ENCODE measurements at regions not wholly inside any gene's neighbourhood (a gene's known extent, or its start where the extent isn't known, plus 50 kb on each side); places are given as distances from the start of the nearest gene placed in this dataset.
"Not testable (repeated sequence)": the region's sequence is repeated elsewhere in the genome, so short reads cannot be mapped to it uniquely, and the experiment has no call there.

- no peak for DNase-seq (ENCODE audit: low read depth)
Observed at GRCh38 chr17:82998637-82999036, 80.8 kb upstream of the METRNL start.

DNA sequence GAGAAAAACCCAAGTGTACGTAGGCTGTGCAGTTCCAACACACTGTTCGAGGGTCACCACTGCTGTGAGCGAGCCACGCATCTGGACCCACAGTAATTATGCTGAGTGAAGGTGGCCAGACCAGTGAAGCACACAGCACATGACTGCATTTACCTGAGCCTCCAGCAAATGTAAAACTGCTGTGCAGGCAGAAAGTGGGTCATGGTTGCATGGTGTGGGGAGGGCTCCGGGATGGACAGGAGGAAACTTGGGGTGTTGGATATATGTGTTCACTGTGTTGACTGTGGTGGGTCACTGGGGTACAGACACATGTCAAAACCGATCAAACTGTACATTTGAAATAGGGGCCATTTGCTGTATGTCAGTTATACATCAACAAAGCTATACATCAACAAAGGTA, 78.7 kb upstream of the METRNL start:
- DNase-seq (ENCODE audit: low read depth) = no peak

DNA sequence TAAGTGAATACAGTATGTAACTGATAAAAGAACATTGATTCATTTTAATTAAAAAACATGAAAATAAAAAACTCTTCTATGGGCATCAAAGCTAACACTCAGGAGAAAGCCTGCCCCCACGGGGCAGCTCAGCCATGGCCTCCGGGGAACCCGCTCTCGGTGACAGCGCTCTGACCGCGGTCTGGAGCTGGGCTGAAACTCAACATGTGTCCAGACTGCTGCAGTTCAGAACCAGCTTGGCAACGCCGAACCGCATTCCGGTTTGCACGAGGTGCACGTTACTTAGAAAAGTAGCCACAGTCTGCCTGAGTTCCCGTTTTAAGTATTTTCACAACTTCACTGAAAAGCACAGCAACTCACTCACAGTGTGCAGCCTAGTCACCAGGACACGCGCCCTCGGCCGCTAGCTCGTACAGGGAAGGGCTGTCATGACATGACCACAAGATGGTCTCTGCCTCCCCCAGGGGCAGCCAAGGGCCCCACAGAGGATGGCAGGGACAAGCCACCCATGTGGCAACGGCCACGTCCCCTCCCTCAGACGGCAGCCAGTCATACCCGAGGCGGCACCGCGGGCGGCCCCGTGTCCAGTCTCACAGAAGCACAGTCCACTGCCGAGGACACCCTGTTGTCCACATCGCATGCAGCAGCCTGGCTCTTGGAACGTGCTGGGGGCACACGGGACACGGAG, 77.1 kb upstream of the METRNL start:
- DNase-seq (ENCODE audit: low read depth) = no peak

- no peak for DNase-seq (ENCODE audit: low read depth)
Observed at GRCh38 chr17:83004791-83005380, 74.5 kb upstream of the METRNL start.

DNA sequence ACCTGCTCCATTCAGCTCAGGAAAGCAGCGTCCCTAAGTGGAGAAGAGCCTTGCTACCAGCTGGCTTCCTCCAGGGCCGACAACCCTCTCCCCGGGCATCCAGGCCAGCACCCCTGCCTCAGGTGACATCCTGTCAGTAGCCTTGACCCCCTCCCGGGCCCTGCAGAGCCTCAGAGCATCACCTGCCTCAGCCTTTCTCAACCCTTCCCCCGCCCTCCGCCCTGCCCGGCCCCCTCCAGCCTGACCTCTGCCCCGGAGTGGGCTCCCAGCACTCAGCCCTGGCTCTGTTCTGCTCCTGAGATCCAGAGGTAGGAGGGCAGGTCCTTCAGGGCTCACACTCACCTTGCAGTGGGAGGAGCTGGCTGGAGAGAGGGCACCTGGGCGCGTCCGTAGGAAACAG, 73.8 kb upstream of the METRNL start:
- DNase-seq (ENCODE audit: low read depth) = no peak

DNA sequence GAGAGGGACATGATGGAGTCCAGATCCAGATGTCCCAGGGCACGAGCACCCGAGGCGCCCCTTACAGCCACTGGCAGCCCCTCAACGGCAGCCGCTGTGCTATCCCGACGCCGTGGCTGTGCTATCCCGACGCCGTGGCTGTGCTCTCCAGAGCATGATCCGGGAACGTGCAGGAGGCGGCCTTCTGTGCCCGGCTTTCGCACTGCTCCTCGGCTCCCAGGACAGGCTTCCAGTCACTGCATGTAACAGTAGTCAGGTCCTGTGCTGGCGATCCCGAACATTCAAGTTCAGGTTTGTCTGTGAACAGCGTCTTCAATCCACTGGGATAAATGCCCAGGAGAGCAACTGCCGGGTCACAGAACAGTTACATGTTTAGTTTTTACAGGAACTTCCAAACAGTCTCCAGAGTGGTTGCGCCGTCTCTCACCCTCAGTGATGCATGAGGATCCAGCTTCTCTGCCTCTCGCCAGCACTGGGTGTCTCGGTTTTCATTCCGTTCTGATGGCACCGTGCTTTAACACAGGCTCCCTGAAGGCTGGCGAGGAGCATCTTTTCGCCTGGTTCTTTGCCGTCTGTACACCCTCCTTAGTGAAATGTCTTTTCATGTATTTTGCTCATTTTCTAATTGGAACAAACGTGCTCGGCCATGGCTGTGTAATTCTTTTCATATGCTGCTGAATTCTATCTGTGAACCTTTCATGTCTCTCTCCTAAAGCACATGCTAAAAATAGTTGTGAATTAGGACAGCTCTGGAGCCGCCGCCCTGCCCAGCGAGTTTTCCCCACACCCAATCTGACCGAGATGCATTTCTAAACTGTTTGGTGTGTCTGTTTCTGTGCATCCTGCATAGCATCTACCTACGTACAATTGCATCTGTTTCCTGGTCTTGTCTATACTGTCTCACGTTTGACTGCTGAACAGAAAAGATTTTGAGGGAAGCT, 72.6 kb upstream of the METRNL start:
- DNase-seq (ENCODE audit: low read depth) = no peak

GRCh38 chr17:83007504-83008185, 71.8 kb upstream of the METRNL start:
- no peak for DNase-seq (ENCODE audit: low read depth)

GRCh38 chr17:83008186-83008510, 71.3 kb upstream of the METRNL start:
- DNase-seq (ENCODE audit: low read depth) = no peak

- no peak for DNase-seq (ENCODE audit: low read depth)
Observed at GRCh38 chr17:83008526-83008925, 70.9 kb upstream of the METRNL start.

DNA sequence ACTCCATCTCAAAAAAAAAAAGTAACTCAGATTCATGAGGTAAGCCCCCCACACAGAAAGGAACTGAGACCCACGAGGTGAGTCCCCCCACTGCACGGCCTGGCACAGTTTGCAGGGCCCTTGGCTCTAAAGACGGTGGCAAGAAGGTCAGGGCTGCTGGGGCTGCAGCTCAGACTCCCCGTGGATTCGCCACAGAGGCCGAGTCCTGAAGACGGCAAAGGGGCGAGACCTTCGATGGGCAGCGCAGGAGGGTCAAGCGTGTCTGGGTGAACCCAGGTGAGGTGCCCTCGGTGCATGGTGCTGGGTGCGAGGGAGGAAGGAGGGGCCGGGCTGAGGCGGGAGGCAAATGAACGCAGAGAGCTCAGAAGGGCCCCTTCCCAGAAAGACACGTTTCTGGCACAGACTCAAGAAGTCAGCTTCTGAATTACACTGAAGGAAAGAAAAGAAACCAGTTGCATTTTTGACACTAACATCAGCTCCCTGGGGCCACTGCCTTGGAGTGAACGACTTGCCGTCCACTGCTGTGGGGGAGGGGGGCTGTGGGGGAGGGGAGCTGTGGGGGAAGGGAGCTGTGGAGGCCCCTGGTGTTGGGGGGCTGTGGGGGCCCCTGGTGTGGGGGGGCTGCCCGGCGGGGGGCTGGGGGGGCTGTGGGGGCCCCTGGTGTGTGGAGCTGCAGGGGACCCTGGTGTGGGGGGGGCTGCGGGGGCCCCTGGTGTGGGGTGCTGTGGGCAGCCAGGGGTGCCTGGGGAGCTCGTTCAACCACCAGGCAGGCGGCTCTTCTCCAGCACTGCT, 69.8 kb upstream of the METRNL start:
- no peak for DNase-seq (ENCODE audit: low read depth)

DNA sequence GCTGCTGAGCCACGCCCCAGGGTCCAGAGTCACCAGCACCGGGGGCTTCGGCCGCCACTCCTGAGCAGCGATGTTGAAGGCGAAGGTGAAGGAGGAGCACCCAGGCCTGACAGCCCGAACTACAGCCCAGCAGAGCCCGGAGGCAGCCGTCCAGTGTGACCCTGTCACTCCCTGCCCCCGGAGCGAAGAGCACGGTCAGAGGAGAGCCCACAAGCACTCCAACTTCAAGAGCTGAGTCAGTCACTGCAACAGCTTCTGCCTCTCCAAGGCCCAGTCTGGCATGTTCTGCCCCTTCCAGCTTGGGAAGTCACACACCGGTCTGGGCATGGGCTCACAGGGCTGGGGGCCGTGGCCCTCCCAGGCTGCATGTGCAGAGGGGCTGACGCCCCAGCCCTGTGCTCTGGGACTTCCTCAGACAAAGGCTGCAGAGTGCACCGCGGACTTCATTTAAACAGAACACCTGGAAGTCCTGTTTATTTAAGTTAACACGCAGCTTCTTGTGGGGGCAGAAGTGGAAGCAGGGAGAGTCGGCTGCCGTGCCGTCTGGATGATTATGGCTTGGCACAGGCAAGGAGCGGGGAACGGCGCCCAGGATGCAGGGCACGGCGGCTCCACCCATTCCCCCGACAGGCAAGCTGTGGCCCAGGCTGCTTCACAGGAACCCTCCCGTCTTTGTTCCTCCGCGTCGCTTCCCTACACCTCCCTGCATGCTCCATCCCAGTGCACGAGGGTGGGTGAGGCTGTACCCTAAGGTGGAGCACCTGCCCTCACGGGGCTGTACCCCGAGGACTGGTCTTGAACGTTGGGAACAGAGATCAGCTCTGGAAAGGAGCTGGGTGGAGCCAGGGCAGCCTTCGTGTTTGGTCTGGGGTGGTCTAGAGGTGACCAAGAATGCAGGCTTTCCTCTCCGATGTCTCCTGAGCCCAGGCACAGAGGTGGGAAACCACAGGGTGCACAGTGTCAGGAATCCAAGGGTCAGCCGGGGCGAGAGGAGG, 68.9 kb upstream of the METRNL start:
- DNase-seq (ENCODE audit: low read depth) = no peak

GRCh38 chr17:83011676-83012075, 67.7 kb upstream of the METRNL start:
- not testable (repeated sequence) for DNase-seq (ENCODE audit: low read depth)

DNA sequence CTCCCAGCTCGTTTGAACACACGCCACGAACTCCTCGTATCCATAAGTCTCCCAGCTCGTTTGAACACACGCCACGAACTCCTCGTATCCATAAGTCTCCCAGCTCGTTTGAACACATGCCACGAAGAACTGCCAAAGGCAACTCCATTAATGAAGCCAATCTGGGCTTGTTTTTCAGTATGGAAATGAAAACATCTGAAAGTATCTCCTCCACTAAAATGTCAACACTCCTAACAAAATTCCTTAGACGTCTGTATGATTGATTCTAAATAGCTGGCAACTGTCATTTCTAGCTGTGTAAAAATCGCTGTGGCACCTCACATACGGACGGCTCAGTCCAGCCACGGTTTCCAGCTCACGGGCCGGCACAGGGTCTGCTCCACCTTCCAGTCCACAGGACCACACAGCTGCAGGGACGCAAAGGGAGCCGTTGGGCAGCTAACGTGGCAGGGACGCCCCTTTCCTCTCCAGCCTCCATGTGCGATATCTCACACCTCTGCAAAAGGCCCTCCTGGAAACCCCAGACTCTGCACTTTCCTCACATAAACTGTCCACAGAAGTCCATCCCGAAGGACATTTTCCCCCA, 67.1 kb upstream of the METRNL start:
- DNase-seq (ENCODE audit: low read depth) = no peak

DNA sequence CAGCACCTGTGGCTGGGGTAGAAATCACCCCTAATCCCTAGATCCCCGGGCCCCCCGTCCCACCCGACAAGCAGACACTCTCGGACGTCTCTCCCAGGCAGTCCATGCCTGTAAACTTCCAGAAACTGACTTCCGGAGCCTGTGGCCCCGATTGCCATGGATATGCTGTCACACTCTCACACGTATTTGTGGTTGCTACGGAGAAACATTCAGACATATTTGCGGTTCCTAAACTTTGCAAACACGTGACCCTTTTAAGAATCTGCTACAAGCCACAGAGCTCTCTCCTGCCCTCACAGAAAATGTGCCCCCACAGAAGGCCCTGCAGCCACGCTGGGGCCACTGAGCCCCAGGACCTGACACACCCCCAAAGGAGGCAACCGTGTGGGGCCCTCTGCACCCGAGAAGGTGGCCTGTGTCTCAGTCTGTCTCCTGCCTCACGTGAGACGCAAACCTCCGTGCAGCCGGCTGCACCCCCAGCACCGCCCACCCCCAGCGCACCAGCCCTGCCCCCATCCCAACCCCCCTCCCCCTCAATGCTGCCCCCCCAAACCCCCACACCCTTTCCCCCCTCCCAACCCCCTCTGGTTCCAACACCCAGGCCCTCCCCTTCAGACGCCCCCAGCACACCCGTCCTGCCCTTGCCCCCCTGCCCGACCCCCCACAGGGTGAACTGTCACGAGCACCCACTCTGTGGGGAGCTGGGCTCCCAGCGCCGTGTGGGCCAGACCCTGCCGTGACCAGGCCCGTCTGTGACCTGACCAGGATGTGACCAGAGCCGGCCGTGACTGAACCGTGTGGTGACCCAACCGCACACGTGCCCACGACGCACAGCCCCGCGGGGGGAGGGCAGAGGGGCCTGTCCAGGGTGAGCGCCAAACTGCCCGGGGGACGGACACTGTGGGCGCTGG, 66.3 kb upstream of the METRNL start:
- DNase-seq (ENCODE audit: low read depth) = peak; percentile 43

GRCh38 chr17:83013779-83014117, 65.7 kb upstream of the METRNL start:
- no peak for DNase-seq (ENCODE audit: low read depth)

GRCh38 chr17:83014297-83014696, 65.1 kb upstream of the METRNL start:
- no peak for DNase-seq (ENCODE audit: low read depth)

GRCh38 chr17:83014940-83015910, 64.2 kb upstream of the METRNL start:
- no peak for DNase-seq (ENCODE audit: low read depth)

GRCh38 chr17:83018658-83019193, 60.7 kb upstream of the METRNL start:
- no peak for DNase-seq (ENCODE audit: low read depth)
